IgD-negative memory B cell (primary cell): ENCODE measurements at regions not wholly inside any gene's neighbourhood (a gene's known extent, or its start where the extent isn't known, plus 50 kb on each side); places are given as distances from the start of the nearest gene placed in this dataset.
"Not testable (repeated sequence)": the region's sequence is repeated elsewhere in the genome, so short reads cannot be mapped to it uniquely, and the experiment has no call there.

Experiments used
- H3K27ac Mint-ChIP-seq, 3 donors: one replicate each; pipeline ENCODE4 v1.8.0; 2020 to 2022; ENCODE audit warnings: mild to moderate bottlenecking in 3 of 3, mixed read lengths in 3 of 3, moderate library complexity in 1 of 3
- H3K27me3 Mint-ChIP-seq: one replicate; pipeline ENCODE4 v1.8.0; 2021; ENCODE audit warnings: mixed read lengths
- H3K36me3 Mint-ChIP-seq: one replicate; pipeline ENCODE4 v1.8.0; 2020; ENCODE audit warnings: mild to moderate bottlenecking, mixed read lengths
- H3K4me1 Mint-ChIP-seq, 3 donors: one replicate each; pipeline ENCODE4 v1.8.0; 2020 to 2022; ENCODE audit warnings: mixed read lengths in 3 of 3, mild to moderate bottlenecking in 1 of 3
- H3K4me3 Mint-ChIP-seq, 4 donors: one replicate each; pipeline ENCODE4 v1.8.0; 2020 to 2022; ENCODE audit warnings: mild to moderate bottlenecking in 4 of 4, mixed read lengths in 4 of 4, moderate library complexity in 3 of 4
- H3K9me3 Mint-ChIP-seq, 3 donors: one replicate each; pipeline ENCODE4 v1.8.0; 2020 to 2021; ENCODE audit warnings: mixed read lengths in 3 of 3, mild to moderate bottlenecking in 1 of 3

DNA sequence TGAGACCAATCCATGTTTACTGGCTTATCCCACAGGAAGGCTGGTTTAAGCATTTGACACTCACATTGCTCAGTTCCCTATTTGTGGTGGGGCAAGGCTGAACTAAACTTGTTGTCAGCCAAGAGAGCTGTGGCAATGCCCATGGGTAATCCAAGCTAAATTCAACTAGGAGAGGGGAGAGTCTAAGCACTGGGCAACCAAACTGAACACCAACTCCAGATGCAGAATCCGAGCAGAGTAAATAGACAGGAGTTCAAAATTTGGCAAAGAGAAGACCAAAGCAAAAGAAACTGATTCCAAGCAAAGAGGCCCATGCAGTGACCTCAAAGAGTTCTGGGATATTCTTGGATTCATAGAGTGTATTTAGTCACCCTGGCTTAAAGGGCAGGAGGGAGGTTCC is 106.5 kb upstream of the NT5E start:
- Mint-ChIP-seq H3K4me3 (no peak overlapping the region), H3K9me3 (peaks cover 0 to 1% (median 0%) of the 10 kb centered on the region in 3 donors), H3K27me3 (no peaks in the 10 kb centered on the region), H3K27ac (no peak overlapping the region), H3K4me1 (no peaks in the 10 kb centered on the region), H3K36me3 (no peaks in the 10 kb centered on the region)

DNA sequence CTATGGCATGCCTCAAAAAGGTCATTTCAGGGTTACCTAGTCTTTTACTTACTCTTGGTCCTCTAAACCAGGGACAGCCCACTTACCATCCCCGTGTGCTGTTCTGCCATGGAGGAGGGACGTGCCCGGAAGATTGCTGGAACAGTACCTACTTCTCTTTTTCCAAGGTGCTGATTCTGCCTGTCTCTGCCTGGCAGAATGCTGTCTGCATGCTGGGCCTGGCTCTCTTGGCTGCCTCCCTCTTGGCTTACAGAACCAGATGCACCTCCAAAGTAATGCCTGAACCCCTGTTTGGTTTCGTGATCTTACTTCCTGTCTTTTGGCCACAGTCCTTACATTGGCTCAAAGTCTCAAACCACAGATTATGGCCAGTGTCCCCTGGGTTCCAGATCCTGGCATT is 120.7 kb upstream of the NT5E start:
- Mint-ChIP-seq H3K4me3 (no peak overlapping the region), H3K27me3 (peaks cover 11% of the 10 kb centered on the region), H3K27ac (no peak overlapping the region), H3K36me3 (no peaks in the 10 kb centered on the region), H3K4me1 (no peaks in the 10 kb centered on the region), H3K9me3 (peaks cover 0 to 1% (median 0%) of the 10 kb centered on the region in 3 donors)

DNA sequence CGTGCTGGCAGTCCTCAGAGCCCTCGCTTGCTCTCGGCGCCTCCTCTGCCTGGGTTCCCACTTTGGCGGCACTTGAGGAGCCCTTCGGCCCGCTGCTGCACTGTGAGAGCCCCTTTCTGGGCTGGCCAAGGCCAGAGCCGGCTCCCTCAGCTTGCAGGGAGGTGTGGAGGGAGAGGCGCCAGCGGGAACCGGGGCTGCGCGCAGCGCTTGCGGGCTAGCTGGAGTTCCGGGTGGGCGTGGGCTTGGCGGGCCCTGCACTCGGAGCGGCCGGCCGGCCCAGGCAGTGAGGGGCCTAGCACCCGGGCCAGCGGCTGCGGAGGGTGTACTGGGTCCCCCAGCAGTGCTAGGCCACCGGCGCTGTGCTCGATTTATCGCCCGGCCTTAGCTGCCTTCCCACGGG is 124.1 kb upstream of the NT5E start:
- not testable (repeated sequence) for H3K27me3 Mint-ChIP-seq, H3K27ac Mint-ChIP-seq, H3K36me3 Mint-ChIP-seq, H3K4me1 Mint-ChIP-seq, H3K4me3 Mint-ChIP-seq, H3K9me3 Mint-ChIP-seq

DNA sequence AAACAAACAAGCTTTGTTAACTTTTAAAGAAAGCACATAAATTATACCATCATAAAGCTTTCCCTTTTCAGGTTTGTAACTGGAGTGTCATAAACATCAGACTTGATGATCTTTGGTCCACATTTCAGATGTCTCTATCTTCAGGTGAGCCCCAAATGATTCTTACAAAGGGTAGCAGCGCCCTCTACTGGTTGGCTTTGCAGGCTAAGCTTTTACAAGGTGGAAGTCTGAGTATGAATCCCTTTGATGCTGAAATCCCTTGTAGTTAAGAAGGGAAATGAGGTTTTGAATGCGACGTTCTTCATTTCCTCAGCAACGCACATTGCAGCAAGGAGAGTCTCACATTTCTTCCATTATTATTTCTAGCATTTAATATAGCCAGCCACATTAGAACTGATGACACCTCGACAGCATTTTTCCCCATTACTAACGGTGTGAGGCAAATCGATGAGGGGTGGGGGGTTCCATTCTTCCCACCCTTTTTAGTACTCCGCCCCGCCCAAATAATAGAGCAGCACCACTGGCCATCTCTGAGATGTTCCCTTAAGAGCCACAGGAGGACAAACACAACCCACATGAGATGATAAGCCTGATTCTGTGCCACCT is 126.3 kb upstream of the NT5E start:
- Mint-ChIP-seq H3K9me3 (peaks cover 2 to 5% (median 3%) of the 10 kb centered on the region in 3 donors), H3K36me3 (no peaks in the 10 kb centered on the region), H3K27me3 (peaks cover 5% of the 10 kb centered on the region), H3K4me1 (no peaks in the 10 kb centered on the region), H3K27ac (no peak overlapping the region), H3K4me3 (no peak overlapping the region)

DNA sequence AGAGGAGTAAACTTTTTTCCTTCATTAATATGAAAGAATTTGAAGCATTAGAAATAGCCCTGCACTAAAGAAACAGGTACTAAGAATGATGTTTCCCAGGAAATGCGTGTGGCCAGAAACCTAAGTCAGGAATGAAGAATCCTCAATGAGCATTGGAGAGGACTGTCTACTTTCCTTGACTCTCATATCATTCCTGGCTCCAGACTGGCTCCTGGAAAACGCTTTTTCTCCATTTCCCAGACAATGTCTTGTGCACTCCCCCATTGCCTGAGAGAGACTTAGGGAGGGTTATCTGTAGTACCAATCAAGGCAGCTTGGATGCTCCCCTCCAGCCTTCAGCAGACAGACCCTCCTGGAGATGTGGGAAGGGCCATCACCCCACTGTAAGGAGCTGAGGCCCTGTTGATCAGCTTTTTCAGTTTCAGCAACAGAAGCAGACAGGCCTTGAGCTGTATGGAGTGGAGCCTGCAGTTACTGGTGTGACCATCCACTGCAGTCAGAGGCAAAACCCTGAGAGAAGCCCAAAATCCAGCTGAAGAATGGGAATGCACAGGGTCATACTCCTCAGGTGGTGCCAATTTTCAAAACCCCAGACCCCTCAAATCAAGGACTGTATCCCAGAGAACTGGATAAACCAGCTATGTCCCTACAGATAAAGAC is 127.3 kb upstream of the NT5E start:
- Mint-ChIP-seq H3K4me3 (no peak overlapping the region), H3K4me1 (no peaks in the 10 kb centered on the region), H3K27me3 (peaks cover 5% of the 10 kb centered on the region), H3K27ac (no peak overlapping the region), H3K36me3 (no peaks in the 10 kb centered on the region), H3K9me3 (peaks cover 2 to 7% (median 4%) of the 10 kb centered on the region in 3 donors)

DNA sequence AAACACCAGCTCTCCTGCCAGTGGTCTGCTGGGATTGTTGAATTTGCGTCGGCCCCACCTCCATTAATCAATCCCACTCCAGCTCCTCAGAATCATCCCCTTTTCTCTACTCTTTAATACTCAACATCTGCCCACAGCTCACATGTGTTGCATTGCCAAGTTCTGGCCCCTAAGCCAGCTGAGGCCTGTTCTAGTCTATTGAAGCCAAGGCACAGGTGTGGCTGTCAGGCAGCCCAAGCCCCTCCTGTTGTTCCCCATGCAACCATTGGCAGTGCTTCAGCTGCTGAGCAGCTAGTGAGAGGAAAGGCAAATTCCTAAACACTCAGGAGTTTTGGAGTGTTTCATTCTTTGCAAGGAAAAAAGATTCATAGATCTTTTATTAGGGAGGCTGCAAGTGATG is 128.0 kb upstream of the NT5E start:
- H3K36me3 Mint-ChIP-seq: no peaks in the 10 kb centered on the region
- H3K4me3 Mint-ChIP-seq: peak overlapping the region in 1 of 4 donors; percentile 24
- H3K4me1 Mint-ChIP-seq: no peaks in the 10 kb centered on the region
- peaks cover 2 to 7% (median 4%) of the 10 kb centered on the region in 3 donors for H3K9me3 Mint-ChIP-seq
- H3K27me3 Mint-ChIP-seq: peaks cover 5% of the 10 kb centered on the region
- H3K27ac Mint-ChIP-seq: no peak overlapping the region

DNA sequence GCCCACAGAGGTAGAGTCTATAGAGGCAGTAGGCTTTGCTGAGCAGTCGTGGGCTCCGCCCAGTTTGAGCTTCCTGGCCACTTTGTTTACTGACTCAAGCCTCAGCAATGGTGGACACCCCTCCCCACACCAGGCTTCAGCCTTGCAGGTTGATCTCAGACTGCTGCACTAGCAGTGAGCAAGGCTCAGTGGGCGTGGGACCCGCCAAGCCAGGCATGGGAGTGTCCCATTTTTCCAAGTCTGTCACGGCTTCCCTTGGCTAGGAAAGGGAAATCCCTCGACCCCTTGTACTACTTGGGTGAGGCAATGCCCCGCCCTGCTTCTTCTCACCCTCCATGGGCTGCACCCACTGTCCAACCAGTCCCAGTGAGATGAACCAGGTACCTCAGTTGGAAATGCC is 135.3 kb upstream of the NT5E start:
- peak overlapping the region in 1 of 3 donors; percentile 41 for H3K27ac Mint-ChIP-seq
- H3K36me3 Mint-ChIP-seq: no peaks in the 10 kb centered on the region
- peaks cover 2% of the 10 kb centered on the region for H3K27me3 Mint-ChIP-seq
- no peaks in the 10 kb centered on the region for H3K4me1 Mint-ChIP-seq
- H3K4me3 Mint-ChIP-seq: no peak overlapping the region
- peaks cover 4 to 10% (median 6%) of the 10 kb centered on the region in 3 donors for H3K9me3 Mint-ChIP-seq

DNA sequence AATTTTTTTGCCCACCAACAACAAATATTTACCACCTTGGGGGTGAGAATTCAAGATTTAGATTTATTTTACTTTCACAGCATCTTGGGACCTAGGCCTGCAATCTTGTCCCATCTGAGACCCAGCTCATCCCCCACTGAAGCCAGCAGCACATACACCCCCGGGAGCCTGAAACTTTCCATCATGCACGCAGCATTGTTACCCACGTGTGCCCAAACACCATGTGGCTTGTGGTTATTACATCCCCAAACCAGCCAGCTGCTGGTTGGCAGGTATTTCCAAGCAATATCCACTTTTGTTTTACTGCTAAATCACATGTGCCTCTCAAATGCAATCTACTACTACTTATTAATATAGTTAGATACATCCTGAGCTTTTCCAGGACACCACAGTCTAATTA is 149.3 kb upstream of the NT5E start:
- Mint-ChIP-seq H3K36me3 (no peaks in the 10 kb centered on the region), H3K4me3 (no peak overlapping the region), H3K9me3 (peaks cover 0 to 7% (median 0%) of the 10 kb centered on the region in 3 donors), H3K27me3 (no peaks in the 10 kb centered on the region), H3K27ac (peak overlapping the region in 1 of 3 donors; percentile 36), H3K4me1 (no peaks in the 10 kb centered on the region)

DNA sequence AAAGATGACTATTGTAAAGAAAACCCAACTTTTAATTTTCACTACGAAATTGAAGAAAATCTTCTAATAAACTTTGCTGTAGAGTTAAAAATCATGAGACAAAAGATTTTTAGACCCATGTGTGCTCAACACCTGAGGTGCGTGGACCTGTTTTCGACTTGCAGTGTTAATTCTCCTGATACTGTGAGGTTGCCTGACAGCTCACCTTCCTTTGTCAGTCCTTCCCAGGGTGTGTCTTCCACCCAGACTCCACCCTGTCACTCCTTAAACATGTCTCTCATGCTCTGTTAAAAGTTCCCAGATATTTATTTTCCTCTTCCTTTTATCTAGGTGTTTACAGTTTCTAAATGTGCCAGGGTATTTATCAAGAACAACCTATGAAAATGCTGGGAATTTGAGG is 151.3 kb upstream of the NT5E start:
- peaks cover 0 to 2% (median 1%) of the 10 kb centered on the region in 3 donors for H3K9me3 Mint-ChIP-seq
- H3K4me1 Mint-ChIP-seq: no peaks in the 10 kb centered on the region
- H3K36me3 Mint-ChIP-seq: no peaks in the 10 kb centered on the region
- H3K27ac Mint-ChIP-seq: no peak overlapping the region
- no peak overlapping the region for H3K4me3 Mint-ChIP-seq
- no peaks in the 10 kb centered on the region for H3K27me3 Mint-ChIP-seq

DNA sequence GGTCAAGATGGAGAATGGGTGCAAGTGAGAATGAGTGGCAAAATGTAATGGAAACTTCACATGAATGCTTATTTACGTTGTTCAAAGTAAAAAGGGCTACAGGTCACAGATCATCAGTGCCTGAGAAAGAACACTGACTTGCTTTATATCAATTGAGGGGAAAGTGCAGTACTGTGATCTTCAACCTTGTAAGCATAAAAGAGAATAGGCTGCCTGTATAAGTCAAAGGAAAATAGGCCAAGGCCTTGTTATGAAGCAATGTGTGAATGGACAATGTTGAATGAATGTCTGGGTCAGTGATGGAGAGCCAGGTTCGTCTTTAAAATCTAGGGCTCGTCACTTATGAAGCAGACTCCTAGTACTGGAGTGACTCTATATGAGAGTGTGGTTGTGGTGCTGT is 158.6 kb upstream of the NT5E start:
- Mint-ChIP-seq H3K4me3 (no peak overlapping the region), H3K27ac (no peak overlapping the region), H3K36me3 (no peaks in the 10 kb centered on the region), H3K9me3 (peaks cover 1 to 9% (median 5%) of the 10 kb centered on the region in 3 donors), H3K4me1 (no peaks in the 10 kb centered on the region), H3K27me3 (no peaks in the 10 kb centered on the region)

DNA sequence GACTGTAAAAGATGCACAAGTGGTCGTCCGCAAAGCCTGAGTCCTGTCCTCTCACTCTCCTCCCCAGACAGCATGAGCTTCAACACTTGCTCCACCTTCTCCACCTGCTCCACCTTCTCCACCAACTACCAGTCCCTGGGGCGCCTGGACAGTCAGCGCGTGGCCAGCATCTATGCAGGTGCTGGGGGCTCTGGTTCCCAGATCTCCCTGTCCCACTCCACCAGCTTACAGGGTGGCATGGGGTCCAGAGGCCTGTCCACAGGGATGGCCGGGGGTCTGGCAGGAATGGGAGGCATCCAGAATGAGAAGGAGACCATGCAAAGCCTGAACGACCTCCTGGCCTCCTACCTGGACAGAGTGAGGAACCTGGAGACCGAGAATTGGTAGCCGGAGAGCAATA is 162.2 kb upstream of the NT5E start:
- Mint-ChIP-seq H3K36me3 (no peaks in the 10 kb centered on the region), H3K4me3 (no peak overlapping the region), H3K27ac (no peak overlapping the region), H3K9me3 (peaks cover 0 to 11% (median 5%) of the 10 kb centered on the region in 3 donors), H3K4me1 (no peaks in the 10 kb centered on the region), H3K27me3 (no peaks in the 10 kb centered on the region)

DNA sequence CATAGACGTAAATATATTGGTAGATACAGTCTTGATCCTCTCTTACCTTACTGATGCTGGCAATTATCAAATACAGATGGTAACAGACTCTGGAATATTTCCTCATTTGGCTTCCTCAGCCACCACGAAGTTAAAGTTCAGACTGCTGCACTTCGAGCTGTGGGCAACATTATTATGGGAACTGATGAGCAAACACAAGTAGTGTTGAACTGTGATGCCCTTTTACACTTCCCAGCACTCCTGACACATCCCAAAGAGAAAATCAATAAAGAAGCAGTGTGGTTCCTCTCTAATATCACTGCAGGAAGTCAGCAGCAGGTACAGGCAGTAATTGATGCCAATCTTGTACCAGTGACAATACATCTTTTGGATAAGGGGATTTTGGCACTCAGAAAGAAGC is 162.7 kb upstream of the NT5E start:
- H3K4me1 Mint-ChIP-seq: no peaks in the 10 kb centered on the region
- no peaks in the 10 kb centered on the region for H3K27me3 Mint-ChIP-seq

DNA sequence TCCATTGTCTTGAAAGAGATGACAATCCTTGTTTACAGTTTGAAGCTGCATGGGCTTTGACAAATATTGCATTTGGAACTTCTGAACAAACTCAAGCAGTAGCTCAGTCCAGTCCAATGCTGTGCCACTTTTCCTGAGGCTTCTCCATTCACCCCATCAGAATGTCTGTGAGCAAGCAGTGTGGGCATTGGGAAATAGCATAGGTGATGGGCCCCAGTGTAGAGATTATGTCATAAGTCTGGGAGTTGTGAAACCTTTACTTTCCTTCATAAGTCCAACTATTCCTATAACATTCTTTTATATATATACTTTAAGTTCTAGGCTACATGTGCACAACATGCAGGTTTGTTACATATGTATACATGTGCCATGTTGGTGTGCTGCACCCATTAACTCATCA is 163.4 kb upstream of the NT5E start:
- H3K9me3 Mint-ChIP-seq: peaks cover 0 to 11% (median 5%) of the 10 kb centered on the region in 3 donors
- H3K4me3 Mint-ChIP-seq, H3K36me3 Mint-ChIP-seq, H3K4me1 Mint-ChIP-seq, H3K27ac Mint-ChIP-seq, H3K27me3 Mint-ChIP-seq: not testable (repeated sequence)

More for the DNA sequence above, 162.7 kb upstream of the NT5E start:
- Mint-ChIP-seq H3K4me3 (no peak overlapping the region), H3K36me3 (no peaks in the 10 kb centered on the region), H3K9me3 (peaks cover 0 to 11% (median 5%) of the 10 kb centered on the region in 3 donors), H3K27ac (no peak overlapping the region)

DNA sequence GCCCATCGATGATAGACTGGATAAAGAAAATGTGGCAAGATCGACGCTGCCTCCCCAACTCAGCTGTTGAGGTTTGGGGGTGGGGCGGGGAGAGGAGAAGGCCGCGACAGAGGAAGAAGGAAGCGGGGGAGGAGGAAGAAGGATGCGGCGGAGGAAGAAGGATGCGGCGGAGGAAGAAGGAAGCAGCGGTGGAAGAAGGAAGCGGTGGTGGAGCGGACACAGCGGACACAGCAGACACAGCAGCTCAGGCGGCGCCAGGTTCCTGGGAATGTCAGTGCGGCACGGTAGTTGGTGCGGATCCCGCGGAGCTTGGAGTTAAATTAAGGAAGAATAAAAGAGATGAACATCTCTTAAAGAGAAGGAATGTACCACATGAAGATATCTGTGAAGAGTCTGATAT is 163.9 kb upstream of the NT5E start:
- no peaks in the 10 kb centered on the region for H3K4me1 Mint-ChIP-seq
- H3K4me3 Mint-ChIP-seq: no peak overlapping the region
- no peaks in the 10 kb centered on the region for H3K27me3 Mint-ChIP-seq
- H3K27ac Mint-ChIP-seq: no peak overlapping the region
- H3K36me3 Mint-ChIP-seq: no peaks in the 10 kb centered on the region
- peaks cover 0 to 6% (median 5%) of the 10 kb centered on the region in 3 donors for H3K9me3 Mint-ChIP-seq

DNA sequence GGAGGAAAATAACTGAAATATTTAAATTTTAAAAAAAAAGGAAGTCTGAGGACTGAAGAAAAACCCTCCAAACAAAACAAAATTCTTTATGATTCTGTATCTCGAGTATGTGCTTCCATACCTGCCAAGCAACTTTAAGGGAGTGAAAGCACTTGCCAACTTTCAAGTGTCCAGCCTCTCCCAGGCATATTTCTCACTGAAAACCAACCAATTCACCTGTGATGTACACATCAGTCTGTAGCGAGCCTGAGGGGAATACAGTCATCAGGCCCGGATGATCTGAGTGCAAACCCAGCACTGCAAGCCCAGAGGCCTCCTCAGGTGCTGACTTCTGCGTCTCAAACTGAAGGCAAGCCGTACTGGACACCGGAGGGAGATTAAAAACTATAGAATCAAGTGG is 164.8 kb upstream of the NT5E start:
- Mint-ChIP-seq H3K27me3 (no peaks in the 10 kb centered on the region), H3K36me3 (no peaks in the 10 kb centered on the region), H3K4me1 (no peaks in the 10 kb centered on the region), H3K4me3 (no peak overlapping the region), H3K9me3 (peaks cover 0 to 5% (median 2%) of the 10 kb centered on the region in 3 donors), H3K27ac (no peak overlapping the region)

DNA sequence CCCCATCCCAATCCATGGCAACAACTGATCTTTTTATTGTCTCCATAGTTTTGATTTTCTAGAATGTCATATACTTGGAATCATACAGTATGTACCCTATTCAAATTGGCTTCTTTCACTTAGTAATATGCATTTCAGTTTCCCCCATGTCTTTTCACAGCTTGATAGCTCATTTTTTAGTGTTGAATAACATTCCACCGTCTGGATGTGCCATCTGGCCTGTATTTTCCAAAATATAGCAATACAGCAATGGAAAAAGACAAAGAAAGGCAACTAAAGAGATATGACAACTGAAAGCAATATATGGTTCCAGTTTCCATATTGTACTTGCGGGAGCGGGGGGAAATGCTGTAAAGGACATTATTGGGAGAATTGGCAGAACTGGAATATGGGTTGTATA is 166.4 kb upstream of the NT5E start:
- Mint-ChIP-seq H3K27me3 (no peaks in the 10 kb centered on the region), H3K27ac (no peak overlapping the region), H3K4me1 (no peaks in the 10 kb centered on the region)

More for the DNA sequence above, 166.4 kb upstream of the NT5E start:
- Mint-ChIP-seq H3K36me3 (no peaks in the 10 kb centered on the region), H3K4me3 (no peak overlapping the region), H3K9me3 (peaks cover 0 to 5% (median 2%) of the 10 kb centered on the region in 3 donors)
